B cell (primary cell): ENCODE measurements at regions not wholly inside any gene's neighbourhood (a gene's known extent, or its start where the extent isn't known, plus 50 kb on each side); places are given as distances from the start of the nearest gene placed in this dataset.

Source experiments
- ATAC-seq: fragments of 200-7000 bp; cut with Tn5 transposase; one replicate; pipeline ENCODE4 v1.10.0; 2021; ENCODE audit warnings: low read depth, mild to moderate bottlenecking, moderate number of reproducible peaks, moderate library complexity
- CTCF ChIA-PET: fragments of 350-600 bp; sonication (Branson Sonifier 250); formaldehyde crosslinking; loops from one replicate; lab custom pipeline; 2021; ENCODE audit warnings: antibody characterized with exemption, inconsistent platforms; lab: Charles Lee
- POLR2A ChIA-PET: fragments of 350-600 bp; sonication (Branson Sonifier 250); formaldehyde crosslinking; loops from one replicate; lab custom pipeline; 2021; ENCODE audit warnings: antibody characterized with exemption; lab: Charles Lee
- DNase-seq: peaks from one replicate; pipeline ENCODE4 v3.0.0; 2013
- H2AFZ ChIP-seq: 2 replicates; pipeline ENCODE4 v1.6.1; 2012; ENCODE audit warnings: mild to moderate bottlenecking, low read depth, low read length; ENCODE audit not compliant: insufficient read depth, poor library complexity, severe bottlenecking
- H3K27ac ChIP-seq, 2 donors: 1 replicate in 1 of 2; 2 replicates in 1 of 2; pipeline ENCODE4 v1.5.1; 2012 to 2013; ENCODE audit warnings: low read length in 2 of 2, mild to moderate bottlenecking in 2 of 2, moderate library complexity in 1 of 2
- H3K27me3 ChIP-seq, 4 experiments: fragments of 200-600 bp in 1 of 4; sonication (generic) in 1 of 4; replicated peaks in 1 of 4; 1 replicate in 2 of 4; 2 replicates in 2 of 4; pipeline versions ENCODE4 v1.6.1 to v1.7.0; 2013 to 2016; ENCODE audit warnings: low read length in 3 of 4, mild to moderate bottlenecking in 2 of 4, mixed read lengths in 1 of 4, moderate library complexity in 1 of 4; ENCODE audit not compliant: insufficient read depth in 4 of 4, control insufficient read depth in 3 of 4; ENCODE audit errors: control extremely low read depth in 1 of 4
- H3K36me3 ChIP-seq, 2 experiments: replicated peaks in 1 of 2; 1 replicate in 1 of 2; 2 replicates in 1 of 2; pipeline versions ENCODE4 v1.6.1 to v1.7.1; 2013; ENCODE audit warnings: low read length in 1 of 2; ENCODE audit not compliant: insufficient read depth in 2 of 2, control insufficient read depth in 1 of 2; ENCODE audit errors: control extremely low read depth in 1 of 2, extremely low read depth in 1 of 2
- H3K4me1 ChIP-seq, 2 donors: fragments of 200-600 bp in 1 of 2; sonication (generic) in 1 of 2; 1 replicate in 1 of 2; 2 replicates in 1 of 2; pipeline versions ENCODE4 v1.5.1 to v1.6.1; 2013 to 2017; ENCODE audit warnings: low read length in 2 of 2; ENCODE audit not compliant: control insufficient read depth in 2 of 2, insufficient read depth in 2 of 2
- H3K4me2 ChIP-seq: replicated peaks from 2 replicates; pipeline ENCODE3; 2012; ENCODE audit warnings: mild to moderate bottlenecking, low read depth, low read length; ENCODE audit not compliant: poor library complexity, severe bottlenecking
- H3K4me3 ChIP-seq, 5 experiments: fragments of 200-600 bp in 1 of 5; sonication (generic) in 1 of 5; 1 replicate in 3 of 5; 2 replicates in 2 of 5; pipeline versions ENCODE4 v1.5.1 to v1.7.0; 2011 to 2016; ENCODE audit warnings: low read length in 4 of 5, mild to moderate bottlenecking in 4 of 5, low read depth in 2 of 5, control low read depth in 1 of 5, moderate library complexity in 1 of 5; ENCODE audit not compliant: insufficient read depth in 1 of 5; ENCODE audit errors: control extremely low read depth in 1 of 5, extremely low read depth in 1 of 5
- H3K79me2 ChIP-seq: fragments of 200-600 bp; sonication (generic); one replicate; pipeline ENCODE4 v1.6.0; 2016; ENCODE audit warnings: low read length; ENCODE audit not compliant: control insufficient read depth, insufficient read depth
- H3K9ac ChIP-seq: fragments of 200-600 bp; sonication (generic); 2 replicates; pipeline ENCODE4 v1.6.1; 2017; ENCODE audit warnings: mild to moderate bottlenecking, low read length, moderate library complexity
- H3K9me3 ChIP-seq, 3 donors: one replicate each; pipeline versions ENCODE4 v1.6.1 to v1.7.1; 2013; ENCODE audit warnings: low read length in 2 of 3; ENCODE audit not compliant: control insufficient read depth in 2 of 3, insufficient read depth in 1 of 3; ENCODE audit errors: control extremely low read depth in 1 of 3
- H4K20me1 ChIP-seq: 2 replicates; pipeline ENCODE4 v1.6.0; 2012; ENCODE audit warnings: mild to moderate bottlenecking, low read length; ENCODE audit not compliant: insufficient read depth, control insufficient read depth, poor library complexity, severe bottlenecking
- H3K27ac Mint-ChIP-seq: one replicate; pipeline ENCODE4 v1.8.0; 2021; ENCODE audit warnings: mixed read lengths
- H3K27me3 Mint-ChIP-seq: one replicate; pipeline ENCODE4 v1.8.0; 2021; ENCODE audit warnings: mixed read lengths
- H3K4me1 Mint-ChIP-seq: one replicate; pipeline ENCODE4 v1.8.0; 2021; ENCODE audit warnings: mixed read lengths
- H3K4me3 Mint-ChIP-seq: one replicate; pipeline ENCODE4 v1.8.0; 2021; ENCODE audit warnings: mixed read lengths
- H3K9me3 Mint-ChIP-seq: one replicate; pipeline ENCODE4 v1.8.0; 2022; ENCODE audit warnings: mixed read lengths; ENCODE audit not compliant: insufficient read depth
- CTCF ChIP-seq: fragments of 200-600 bp; IDR thresholded peaks from one replicate; pipeline ENCODE4 v1.8.0; 2022; ENCODE audit warnings: antibody characterized with exemption, mild to moderate bottlenecking
- EZH2 ChIP-seq: IDR thresholded peaks from 2 replicates; pipeline ENCODE4 v1.6.1; 2012; ENCODE audit warnings: borderline replicate concordance, low read depth, mild to moderate bottlenecking, moderate library complexity, low read length; ENCODE audit not compliant: insufficient read depth, poor library complexity, severe bottlenecking
- WGBS: methylation state at CpG from one replicate; pipeline ENCODE4 v1.1.5; 2013; ENCODE audit warnings: missing lambda C conversion rate; ENCODE audit not compliant: insufficient coverage; 5-methylcytosine and 5-hydroxymethylcytosine counted together
- intact Hi-C: fragments of 100-400 bp; cut with micrococcal nuclease; formaldehyde crosslinking; loops from one replicate; pipeline ENCODE4 v1.10.0; 2022

GRCh38 chr1:208864366-208864965 is 620.3 kb upstream of the PLXNA2 start:
- intact Hi-C loops = no loop called here
- Histone ChIP-seq H3K9me3 (peaks cover 0 to 2% (median 0%) of the 10 kb centered on the region in 3 donors), H3K4me3 (no peak overlapping the region), H3K9ac (no peak overlapping the region), H2AFZ (no peak overlapping the region), H3K36me3 (no peaks in the 10 kb centered on the region), H3K4me1 (no peaks in the 10 kb centered on the region), H3K4me2 (no peak overlapping the region), H3K79me2 (no peaks in the 10 kb centered on the region), H3K27me3 (no peaks in the 10 kb centered on the region), H4K20me1 (no peaks in the 10 kb centered on the region), H3K27ac (no peak overlapping the region)
- ChIA-PET POLR2A (no interaction called here), CTCF (no interaction called here)
- whole genome bisulfite sequencing = no CpG with 5 or more reads among the region's 1 CpG
- H3K4me1 Mint-ChIP-seq = no peaks in the 10 kb centered on the region
- ATAC-seq = no peak
- no peak for DNase-seq
- no peak overlapping the region for H3K27ac Mint-ChIP-seq
- no peak overlapping the region for H3K4me3 Mint-ChIP-seq
- TF ChIP-seq EZH2 (no peak), CTCF (no peak)
- H3K9me3 Mint-ChIP-seq = no peaks in the 10 kb centered on the region
- peaks cover 3% of the 10 kb centered on the region for H3K27me3 Mint-ChIP-seq

DNA sequence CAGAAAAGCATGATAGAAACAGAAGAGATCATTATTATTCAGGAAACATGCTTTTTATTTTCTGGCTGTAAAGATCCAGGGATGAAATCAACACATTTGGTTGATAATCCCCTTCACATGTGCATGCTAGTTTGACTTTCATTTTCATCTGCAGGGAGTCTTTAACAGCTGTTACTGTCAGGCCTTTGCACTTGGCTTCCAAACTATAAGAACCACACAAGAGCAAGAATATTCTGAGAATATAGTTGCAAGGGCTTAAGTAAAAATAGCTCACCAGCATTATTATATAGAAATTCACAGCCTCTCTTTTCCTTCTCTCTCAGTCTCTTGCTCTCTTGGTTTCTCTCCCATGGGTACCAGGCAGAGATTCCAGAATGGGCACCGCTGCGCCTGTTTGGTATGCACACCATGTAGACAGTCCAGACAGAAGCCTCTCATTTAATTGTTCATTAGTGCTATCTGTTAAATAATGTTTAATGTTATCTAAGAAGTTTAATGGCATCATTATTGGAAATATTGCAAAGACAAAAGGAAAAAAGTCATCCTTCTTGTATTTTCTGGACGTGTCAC is 622.3 kb upstream of the PLXNA2 start:
- H3K4me3 ChIP-seq = no peak overlapping the region
- no peak overlapping the region for H2AFZ ChIP-seq
- no peak for ATAC-seq
- POLR2A ChIA-PET = no interaction called here
- CTCF ChIA-PET = no interaction called here
- H3K9me3 ChIP-seq = no peaks in the 10 kb centered on the region
- H3K36me3 ChIP-seq = no peaks in the 10 kb centered on the region
- no peak overlapping the region for H3K9ac ChIP-seq
- H3K4me2 ChIP-seq = no peak overlapping the region
- Mint-ChIP-seq H3K27me3 (no peaks in the 10 kb centered on the region), H3K4me3 (no peak overlapping the region), H3K9me3 (peaks cover 3% of the 10 kb centered on the region), H3K27ac (no peak overlapping the region), H3K4me1 (no peaks in the 10 kb centered on the region)
- no peaks in the 10 kb centered on the region for H4K20me1 ChIP-seq
- no peak for DNase-seq
- H3K4me1 ChIP-seq = no peaks in the 10 kb centered on the region
- no peak overlapping the region for H3K27ac ChIP-seq
- WGBS = no CpG with 5 or more reads among the region's 3 CpGs
- no peak for TF ChIP-seq CTCF
- no peak for TF ChIP-seq EZH2
- H3K79me2 ChIP-seq = no peaks in the 10 kb centered on the region
- intact Hi-C loops = no loop called here
- no peaks in the 10 kb centered on the region for H3K27me3 ChIP-seq
